Mesenchymal stem cell (in vitro differentiated cells and primary cell): ENCODE measurements at regions not wholly inside any gene's neighbourhood (a gene's known extent, or its start where the extent isn't known, plus 50 kb on each side); places are given as distances from the start of the nearest gene placed in this dataset.
A peak's percentile ranks its signal among the peaks of the same experiment; 100 is the strongest.

Source experiments
- DNase-seq: peaks from one replicate; pipeline ENCODE4 v3.0.0-alpha.2; 2013
- H2AFZ ChIP-seq: one replicate; pipeline ENCODE4 v1.6.1; 2013; ENCODE audit warnings: low read depth, mild to moderate bottlenecking, control low read depth, inconsistent platforms, low read length, moderate library complexity
- H2AK5ac ChIP-seq: 2 replicates; pipeline ENCODE4 v1.6.1; 2013; ENCODE audit warnings: low read length, moderate library complexity, mild to moderate bottlenecking, inconsistent platforms; ENCODE audit not compliant: severe bottlenecking
- H2BK120ac ChIP-seq: one replicate; pipeline ENCODE4 v1.6.1; 2013; ENCODE audit warnings: low read depth, mild to moderate bottlenecking, inconsistent platforms, low read length, moderate library complexity
- H2BK12ac ChIP-seq, 2 experiments: one replicate each; pipeline ENCODE4 v1.6.1; 2013; ENCODE audit warnings: inconsistent platforms in 2 of 2, low read length in 2 of 2, mild to moderate bottlenecking in 2 of 2, moderate library complexity in 2 of 2, control low read depth in 1 of 2
- H2BK15ac ChIP-seq: one replicate; pipeline ENCODE4 v1.6.1; 2013; ENCODE audit warnings: mild to moderate bottlenecking, low read depth, inconsistent platforms; ENCODE audit not compliant: poor library complexity, severe bottlenecking
- H2BK5ac ChIP-seq: 2 replicates; pipeline ENCODE4 v1.6.1; 2013; ENCODE audit warnings: low read depth, mild to moderate bottlenecking, low read length, control low read depth, inconsistent platforms; ENCODE audit not compliant: poor library complexity, severe bottlenecking
- H3K14ac ChIP-seq, 2 experiments: one replicate each; pipeline ENCODE4 v1.6.1; 2013; ENCODE audit warnings: inconsistent platforms in 2 of 2, low read length in 2 of 2, control low read depth in 1 of 2, mild to moderate bottlenecking in 1 of 2, moderate library complexity in 1 of 2
- H3K18ac ChIP-seq, 2 experiments: one replicate each; pipeline ENCODE4 v1.6.1; 2013; ENCODE audit warnings: inconsistent platforms in 2 of 2, low read length in 2 of 2, control low read depth in 1 of 2, low read depth in 1 of 2, mild to moderate bottlenecking in 1 of 2
- H3K23ac ChIP-seq, 2 experiments: one replicate each; pipeline ENCODE4 v1.6.1; 2013; ENCODE audit warnings: inconsistent platforms in 2 of 2, low read length in 2 of 2, mild to moderate bottlenecking in 2 of 2, moderate library complexity in 2 of 2, control low read depth in 1 of 2
- H3K27ac ChIP-seq: 2 replicates; pipeline ENCODE4 v1.5.1; 2013; ENCODE audit warnings: mild to moderate bottlenecking, moderate library complexity, low read length, control low read depth, inconsistent platforms; ENCODE audit not compliant: poor library complexity, severe bottlenecking
- H3K27me3 ChIP-seq, 2 experiments: 2 replicates each; pipeline versions ENCODE4 v1.6.1 to v1.7.0; 2013; ENCODE audit warnings: low read length in 2 of 2, mild to moderate bottlenecking in 2 of 2, moderate library complexity in 2 of 2, control low read depth in 1 of 2, inconsistent platforms in 1 of 2; ENCODE audit not compliant: control insufficient read depth in 1 of 2, insufficient read depth in 1 of 2
- H3K36me3 ChIP-seq, 2 experiments: 2 replicates each; pipeline versions ENCODE4 v1.6.1 to v1.7.0; 2013; ENCODE audit warnings: low read length in 2 of 2, control low read depth in 1 of 2, inconsistent platforms in 1 of 2, low read depth in 1 of 2, mild to moderate bottlenecking in 1 of 2; ENCODE audit not compliant: insufficient read depth in 2 of 2, control insufficient read depth in 1 of 2
- H3K4ac ChIP-seq, 2 experiments: one replicate each; pipeline ENCODE4 v1.6.1; 2013; ENCODE audit warnings: inconsistent platforms in 2 of 2, low read length in 2 of 2, mild to moderate bottlenecking in 2 of 2, moderate library complexity in 2 of 2, control low read depth in 1 of 2, low read depth in 1 of 2
- H3K4me1 ChIP-seq: 2 replicates; pipeline ENCODE4 v1.6.1; 2013; ENCODE audit warnings: low read depth, low read length, control low read depth; ENCODE audit not compliant: control insufficient read depth, insufficient read depth
- H3K4me2 ChIP-seq: 2 replicates; pipeline ENCODE4 v1.6.1; 2013; ENCODE audit warnings: low read length, mild to moderate bottlenecking, inconsistent platforms; ENCODE audit not compliant: poor library complexity, severe bottlenecking
- H3K4me3 ChIP-seq, 2 experiments: 2 replicates each; pipeline versions ENCODE4 v1.5.1 to v1.7.0; 2013; ENCODE audit warnings: low read length in 2 of 2, mild to moderate bottlenecking in 2 of 2, control low read depth in 1 of 2, low read depth in 1 of 2; ENCODE audit not compliant: insufficient read depth in 1 of 2
- H3K79me1 ChIP-seq: replicated peaks from 2 replicates; pipeline ENCODE4 v1.6.1; 2013; ENCODE audit warnings: mild to moderate bottlenecking, control low read depth, low read length, inconsistent platforms; ENCODE audit not compliant: poor library complexity, severe bottlenecking
- H3K9ac ChIP-seq: 2 replicates; pipeline ENCODE4 v1.7.0; 2013; ENCODE audit warnings: mild to moderate bottlenecking, low read length, moderate library complexity
- H3K9me3 ChIP-seq: 2 replicates; pipeline ENCODE4 v1.7.0; 2013; ENCODE audit warnings: mild to moderate bottlenecking, low read length; ENCODE audit not compliant: control insufficient read depth
- H4K8ac ChIP-seq: one replicate; pipeline ENCODE4 v1.6.1; 2013; ENCODE audit warnings: inconsistent platforms, mild to moderate bottlenecking, low read length, moderate library complexity
- H4K91ac ChIP-seq: one replicate; pipeline ENCODE4 v1.6.1; 2013; ENCODE audit warnings: mild to moderate bottlenecking, low read length, inconsistent platforms
- WGBS: methylation state at CpG from one replicate; pipeline ENCODE4 v1.1.7; 2013; ENCODE audit warnings: mixed read lengths; 5-methylcytosine and 5-hydroxymethylcytosine counted together

- no peak overlapping the region for H3K27ac ChIP-seq
- no peak overlapping the region for H3K18ac ChIP-seq
- H2BK120ac ChIP-seq = peak overlapping the region; percentile 19
- H3K9ac ChIP-seq = peak overlapping the region; percentile 98
- no peak overlapping the region for H2BK15ac ChIP-seq
- no peak overlapping the region for H3K4me2 ChIP-seq
- peak overlapping the region in 1 of 2 experiments; percentile 64 for H2BK12ac ChIP-seq
- H3K4me3 ChIP-seq = peak overlapping the region in 1 of 2 experiments; percentile 83
- no peak overlapping the region for H3K14ac ChIP-seq
- H2AFZ ChIP-seq = no peak overlapping the region
- H3K23ac ChIP-seq = peak overlapping the region in 1 of 2 experiments; percentile 60
- peak overlapping the region; percentile 72 for H4K8ac ChIP-seq
- H3K4ac ChIP-seq = no peak overlapping the region
- H2AK5ac ChIP-seq = no peak overlapping the region
- no peak overlapping the region for H2BK5ac ChIP-seq
- peaks cover 43% of the 10 kb centered on the region for H3K4me1 ChIP-seq
- no peak overlapping the region for H4K91ac ChIP-seq
- H3K9me3 ChIP-seq = no peaks in the 10 kb centered on the region
- peaks cover 4 to 70% of the 10 kb centered on the region in 2 experiments for H3K27me3 ChIP-seq
- H3K79me1 ChIP-seq = peaks cover 2% of the 10 kb centered on the region
- peaks cover 0 to 2% of the 10 kb centered on the region in 2 experiments for H3K36me3 ChIP-seq
- WGBS = 41% methylated on average over 18 of the region's 18 CpGs
- DNase-seq = no peak
Measured at GRCh38 chr13:50128428-50128931, 113.2 kb downstream of the KCNRG start.

GRCh38 chr13:50129081-50129705 lies 113.9 kb downstream of the KCNRG start:
- H2BK12ac ChIP-seq = no peak overlapping the region
- H3K4me1 ChIP-seq = peaks cover 43% of the 10 kb centered on the region
- H2AK5ac ChIP-seq = no peak overlapping the region
- peak overlapping the region; percentile 17 for H3K4me2 ChIP-seq
- no peak overlapping the region for H3K27ac ChIP-seq
- no peak overlapping the region for H2BK15ac ChIP-seq
- WGBS = 5% methylated on average over 30 of the region's 30 CpGs
- H3K79me1 ChIP-seq = peaks cover 2% of the 10 kb centered on the region
- H3K23ac ChIP-seq = no peak overlapping the region
- no peaks in the 10 kb centered on the region for H3K9me3 ChIP-seq
- H2BK120ac ChIP-seq = no peak overlapping the region
- H3K14ac ChIP-seq = no peak overlapping the region
- peaks cover 0 to 2% of the 10 kb centered on the region in 2 experiments for H3K36me3 ChIP-seq
- peak overlapping the region in 1 of 2 experiments; percentile 83 for H3K4me3 ChIP-seq
- no peak overlapping the region for H2BK5ac ChIP-seq
- H4K91ac ChIP-seq = no peak overlapping the region
- H3K9ac ChIP-seq = peak overlapping the region; percentile 98
- peaks cover 4 to 77% of the 10 kb centered on the region in 2 experiments for H3K27me3 ChIP-seq
- H3K18ac ChIP-seq = no peak overlapping the region
- H2AFZ ChIP-seq = no peak overlapping the region
- H4K8ac ChIP-seq = no peak overlapping the region
- H3K4ac ChIP-seq = no peak overlapping the region
- DNase-seq = peak; percentile 22

- Histone ChIP-seq H2AK5ac (no peak overlapping the region), H3K9me3 (peaks cover 5% of the 10 kb centered on the region), H3K14ac (no peak overlapping the region), H3K27me3 (peaks cover 4 to 82% of the 10 kb centered on the region in 2 experiments), H3K4me3 (peak overlapping the region; percentile 27 to 83), H3K27ac (no peak overlapping the region), H2AFZ (no peak overlapping the region), H2BK15ac (peak overlapping the region; percentile 33), H4K8ac (no peak overlapping the region), H3K36me3 (peaks cover 0 to under 1% of the 10 kb centered on the region in 2 experiments), H2BK5ac (no peak overlapping the region), H3K4me2 (peak overlapping the region; percentile 94), H3K79me1 (peaks cover 2% of the 10 kb centered on the region), H3K4me1 (peaks cover 42% of the 10 kb centered on the region), H3K23ac (no peak overlapping the region), H2BK12ac (no peak overlapping the region), H3K4ac (no peak overlapping the region), H3K18ac (peak overlapping the region in 1 of 2 experiments; percentile 71), H3K9ac (peak overlapping the region; percentile 98), H4K91ac (no peak overlapping the region), H2BK120ac (no peak overlapping the region)
- peak; percentile 23 for DNase-seq
- WGBS = 2% methylated on average over 19 of the region's 22 CpGs
Measured at GRCh38 chr13:50129706-50130122, 114.5 kb downstream of the KCNRG start.

GRCh38 chr13:50130123-50130946 lies 115.1 kb downstream of the KCNRG start:
- peaks cover 2% of the 10 kb centered on the region for H3K79me1 ChIP-seq
- H3K9ac ChIP-seq = peak overlapping the region; percentile 98
- H2AK5ac ChIP-seq = no peak overlapping the region
- H2AFZ ChIP-seq = no peak overlapping the region
- no peaks in the 10 kb centered on the region for H3K36me3 ChIP-seq
- no peak overlapping the region for H3K23ac ChIP-seq
- H3K27me3 ChIP-seq = peaks cover 4 to 85% of the 10 kb centered on the region in 2 experiments
- H2BK15ac ChIP-seq = no peak overlapping the region
- H3K4me1 ChIP-seq = peaks cover 41% of the 10 kb centered on the region
- H3K14ac ChIP-seq = no peak overlapping the region
- H4K8ac ChIP-seq = no peak overlapping the region
- H2BK5ac ChIP-seq = no peak overlapping the region
- H2BK120ac ChIP-seq = no peak overlapping the region
- peak overlapping the region in 1 of 2 experiments; percentile 71 for H3K18ac ChIP-seq
- 1% methylated on average over 53 of the region's 63 CpGs for WGBS
- H3K9me3 ChIP-seq = peaks cover 9% of the 10 kb centered on the region
- H4K91ac ChIP-seq = no peak overlapping the region
- peak overlapping the region; percentile 94 for H3K4me2 ChIP-seq
- H2BK12ac ChIP-seq = peak overlapping the region; percentile 59 to 61
- no peak overlapping the region for H3K27ac ChIP-seq
- H3K4ac ChIP-seq = peak overlapping the region; percentile 63 to 92
- DNase-seq = peak; percentile 64
- peak overlapping the region; percentile 27 to 83 for H3K4me3 ChIP-seq
